SJCRH30 (cell line): ENCODE measurements at regions not wholly inside any gene's neighbourhood (a gene's known extent, or its start where the extent isn't known, plus 50 kb on each side); places are given as distances from the start of the nearest gene placed in this dataset.
A peak's percentile ranks its signal among the peaks of the same experiment; 100 is the strongest.
"Not testable (repeated sequence)": the region's sequence is repeated elsewhere in the genome, so short reads cannot be mapped to it uniquely, and the experiment has no call there.

Experiments
- DNase-seq, 2 experiments: peaks; one replicate each; pipeline ENCODE4 v3.0.0-alpha.2; 2015 to 2020
- H3K27ac ChIP-seq: fragments of 250-450 bp; sonication (Bioruptor Pico); 2 replicates; pipeline ENCODE4 v1.5.1; 2020; ENCODE audit warnings: mild to moderate bottlenecking, moderate library complexity
- H3K27me3 ChIP-seq: fragments of 250-450 bp; sonication (Bioruptor Pico); 2 replicates; pipeline ENCODE4 v1.5.1; 2020; ENCODE audit warnings: mild to moderate bottlenecking, moderate library complexity
- H3K36me3 ChIP-seq: fragments of 250-450 bp; sonication (Bioruptor Pico); 2 replicates; pipeline ENCODE4 v1.5.1; 2020; ENCODE audit warnings: mild to moderate bottlenecking, moderate library complexity
- H3K4me1 ChIP-seq: fragments of 250-450 bp; sonication (Bioruptor Pico); 2 replicates; pipeline ENCODE4 v1.5.1; 2020; ENCODE audit warnings: mild to moderate bottlenecking, moderate library complexity
- H3K4me3 ChIP-seq: fragments of 250-450 bp; sonication (Bioruptor Pico); 2 replicates; pipeline ENCODE4 v1.5.1; 2020; ENCODE audit warnings: mild to moderate bottlenecking, moderate library complexity
- H3K9me3 ChIP-seq: fragments of 250-450 bp; sonication (Bioruptor Pico); replicated peaks from 2 replicates; pipeline ENCODE4 v1.5.1; 2020; ENCODE audit warnings: mild to moderate bottlenecking, moderate library complexity

GRCh38 chr15:96867992-96868391, 537.5 kb downstream of the NR2F2 start:
- Histone ChIP-seq H3K27me3 (no peaks in the 10 kb centered on the region), H3K36me3 (no peaks in the 10 kb centered on the region), H3K4me3 (no peak overlapping the region), H3K27ac (no peak overlapping the region), H3K4me1 (no peaks in the 10 kb centered on the region), H3K9me3 (no peaks in the 10 kb centered on the region)
- DNase-seq = no peak

DNA sequence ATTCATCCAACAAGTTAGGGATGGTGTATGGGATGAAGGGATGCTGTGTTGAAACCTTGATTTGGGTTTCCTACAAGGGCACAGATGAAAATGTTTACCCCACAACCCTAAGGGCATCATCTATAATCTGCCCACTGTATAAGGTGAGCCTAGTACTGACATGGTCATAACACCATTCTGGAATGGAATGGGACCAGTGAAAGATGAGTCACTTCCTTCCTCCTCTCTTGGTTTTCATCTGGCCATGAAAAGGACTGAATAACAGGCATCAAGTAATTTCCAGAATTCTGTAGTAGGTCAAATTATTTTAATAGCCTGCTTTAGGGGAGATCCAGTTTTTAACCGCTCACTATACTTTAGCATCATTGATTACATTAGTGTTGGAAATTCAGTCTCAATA, 538.6 kb downstream of the NR2F2 start:
- no peak overlapping the region for H3K27ac ChIP-seq
- no peaks in the 10 kb centered on the region for H3K9me3 ChIP-seq
- no peak overlapping the region for H3K4me3 ChIP-seq
- no peaks in the 10 kb centered on the region for H3K36me3 ChIP-seq
- no peaks in the 10 kb centered on the region for H3K4me1 ChIP-seq
- no peak for DNase-seq
- no peaks in the 10 kb centered on the region for H3K27me3 ChIP-seq

DNA sequence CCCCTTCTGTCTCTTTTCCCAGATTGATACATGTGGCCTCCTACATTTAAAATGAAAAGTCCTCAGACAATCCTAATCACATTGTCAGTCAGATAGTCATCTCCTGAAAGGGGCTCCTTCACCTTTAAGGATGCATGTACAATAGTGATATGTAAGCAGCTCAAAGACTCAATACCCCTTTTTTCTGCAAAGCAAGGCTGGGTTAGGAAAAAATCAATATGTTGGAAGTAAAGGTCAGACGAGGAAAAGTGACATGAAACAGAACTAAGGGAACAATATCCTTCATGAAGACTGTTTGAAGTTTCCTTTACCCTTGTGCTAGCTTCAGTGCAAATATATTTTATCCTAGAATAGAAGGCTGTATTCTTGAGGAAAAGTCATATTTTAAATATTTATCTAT, 539.3 kb downstream of the NR2F2 start:
- no peak for DNase-seq
- Histone ChIP-seq H3K27me3 (no peaks in the 10 kb centered on the region), H3K4me1 (no peaks in the 10 kb centered on the region), H3K9me3 (no peaks in the 10 kb centered on the region), H3K4me3 (no peak overlapping the region), H3K27ac (no peak overlapping the region), H3K36me3 (no peaks in the 10 kb centered on the region)

DNA sequence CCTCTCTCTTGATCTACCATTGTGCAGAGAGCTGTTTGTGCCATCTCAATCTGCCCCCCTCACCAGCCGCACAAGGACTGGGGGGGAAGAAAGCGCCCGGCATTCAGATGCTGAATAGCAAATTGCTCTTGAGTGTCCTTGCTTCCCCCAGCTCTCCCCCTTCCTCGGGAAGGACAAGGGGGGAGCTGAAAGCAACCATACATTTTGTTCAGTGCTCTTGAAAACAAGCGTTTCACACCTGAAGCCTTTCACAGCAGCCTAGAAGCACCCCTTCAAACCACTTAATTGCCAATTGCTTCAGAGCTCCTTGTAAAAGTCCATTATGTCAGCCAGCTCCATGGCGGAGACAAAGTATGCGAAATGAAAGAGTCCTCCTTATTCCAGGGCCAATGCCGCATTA, 540.1 kb downstream of the NR2F2 start:
- H3K36me3 ChIP-seq = no peaks in the 10 kb centered on the region
- no peaks in the 10 kb centered on the region for H3K27me3 ChIP-seq
- no peaks in the 10 kb centered on the region for H3K9me3 ChIP-seq
- no peak overlapping the region for H3K27ac ChIP-seq
- no peak for DNase-seq
- H3K4me1 ChIP-seq = no peaks in the 10 kb centered on the region
- H3K4me3 ChIP-seq = no peak overlapping the region

GRCh38 chr15:96877442-96877841, 546.9 kb downstream of the NR2F2 start:
- DNase-seq, H3K4me1 ChIP-seq, H3K27me3 ChIP-seq, H3K36me3 ChIP-seq, H3K9me3 ChIP-seq, H3K4me3 ChIP-seq, H3K27ac ChIP-seq: not testable (repeated sequence)

DNA sequence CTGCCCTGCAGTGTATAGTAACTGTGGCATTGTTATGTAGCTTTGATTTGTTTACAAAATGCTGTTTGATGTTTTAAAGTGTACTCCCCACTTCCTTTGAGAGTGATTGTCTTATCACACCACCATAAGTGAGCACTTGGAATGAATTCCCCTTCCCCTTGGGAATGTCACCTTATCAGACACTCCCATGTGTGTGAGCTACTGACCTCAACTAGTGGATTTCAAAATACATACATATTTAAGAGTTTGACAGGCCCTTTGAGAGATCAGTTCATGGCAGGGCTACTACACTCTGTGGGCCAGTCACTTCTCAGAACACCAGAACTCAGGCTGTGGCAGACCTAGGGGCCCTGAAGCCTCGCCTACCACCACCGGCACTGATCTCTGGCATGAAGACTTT, 547.6 kb downstream of the NR2F2 start:
- Histone ChIP-seq H3K27me3 (no peaks in the 10 kb centered on the region), H3K4me1 (no peaks in the 10 kb centered on the region), H3K27ac (no peak overlapping the region), H3K4me3 (no peak overlapping the region), H3K36me3 (no peaks in the 10 kb centered on the region; the same call in 1 of the 2 replicates), H3K9me3 (no peaks in the 10 kb centered on the region)
- no peak for DNase-seq

DNA sequence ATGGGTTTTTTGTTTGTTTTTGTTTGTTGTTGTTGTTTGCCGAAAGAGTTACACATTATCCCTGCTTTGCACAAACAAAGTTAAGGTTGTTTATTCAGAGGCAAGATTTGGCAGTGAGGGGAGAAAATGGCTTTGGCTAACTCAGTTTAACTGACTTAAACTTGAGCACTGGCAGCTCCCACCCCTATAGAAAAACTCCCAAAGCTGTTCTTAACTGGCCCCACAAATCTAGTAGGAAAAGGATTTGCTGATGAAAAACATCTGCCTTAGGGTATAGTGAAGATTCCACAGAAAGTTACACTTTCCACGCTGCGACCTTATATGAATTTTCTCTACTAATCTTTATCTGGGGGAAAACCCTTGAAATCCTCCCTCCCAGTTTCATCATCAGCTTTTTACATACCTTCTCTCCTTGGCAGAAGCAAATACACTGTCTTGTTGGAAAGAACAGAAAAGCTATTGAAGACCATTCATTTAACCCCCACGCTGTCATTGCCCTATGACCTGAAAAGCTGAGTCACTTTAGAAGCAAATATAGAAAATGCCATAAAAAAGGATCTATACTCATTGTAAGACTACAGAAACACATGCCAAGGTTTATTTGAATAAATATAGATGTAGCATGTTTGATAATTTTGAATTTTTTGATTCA, 551.7 kb downstream of the NR2F2 start:
- Histone ChIP-seq H3K9me3 (no peaks in the 10 kb centered on the region), H3K27ac (no peak overlapping the region), H3K4me3 (no peak overlapping the region), H3K4me1 (no peaks in the 10 kb centered on the region), H3K27me3 (no peaks in the 10 kb centered on the region), H3K36me3 (no peaks in the 10 kb centered on the region; the same call in 1 of the 2 replicates)
- no peak for DNase-seq

DNA sequence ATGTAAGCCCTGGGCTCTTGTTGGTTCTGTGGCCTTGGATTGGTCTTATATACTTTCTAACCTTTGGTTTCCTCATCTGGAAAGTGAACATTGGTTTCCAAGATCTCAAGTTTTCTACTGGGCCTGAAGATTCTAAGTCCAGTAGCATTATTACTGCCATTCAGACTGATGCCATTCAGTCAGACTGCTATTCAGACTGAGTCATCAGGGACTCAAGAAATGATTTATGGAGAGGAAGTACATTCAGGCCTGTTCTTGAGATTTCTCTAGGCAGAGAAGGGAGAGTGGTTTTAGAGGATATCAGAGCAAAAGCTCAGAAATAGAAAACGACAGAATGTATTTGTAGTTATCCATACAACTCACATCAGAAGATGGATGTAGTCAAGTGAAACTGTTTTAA, 557.2 kb downstream of the NR2F2 start:
- no peaks in the 10 kb centered on the region for H3K27me3 ChIP-seq
- H3K9me3 ChIP-seq = no peaks in the 10 kb centered on the region
- H3K36me3 ChIP-seq = no peaks in the 10 kb centered on the region
- H3K4me1 ChIP-seq = no peaks in the 10 kb centered on the region
- no peak overlapping the region for H3K4me3 ChIP-seq
- DNase-seq = no peak
- no peak overlapping the region for H3K27ac ChIP-seq

GRCh38 chr15:96888764-96889163, 558.3 kb downstream of the NR2F2 start:
- Histone ChIP-seq H3K4me3 (no peak overlapping the region), H3K27me3 (no peaks in the 10 kb centered on the region), H3K9me3 (no peaks in the 10 kb centered on the region), H3K27ac (no peak overlapping the region), H3K4me1 (no peaks in the 10 kb centered on the region), H3K36me3 (no peaks in the 10 kb centered on the region)
- DNase-seq = no peak

- Histone ChIP-seq H3K9me3 (no peaks in the 10 kb centered on the region), H3K4me3 (no peak overlapping the region), H3K36me3 (no peaks in the 10 kb centered on the region), H3K27me3 (no peaks in the 10 kb centered on the region; the same call in 1 of the 2 replicates), H3K27ac (no peak overlapping the region), H3K4me1 (no peaks in the 10 kb centered on the region)
- no peak for DNase-seq
Observed at GRCh38 chr15:96889734-96890480, 559.4 kb downstream of the NR2F2 start.

- H3K27ac ChIP-seq = no peak overlapping the region
- H3K27me3 ChIP-seq = no peaks in the 10 kb centered on the region; the same call in 1 of the 2 replicates
- H3K4me3 ChIP-seq = no peak overlapping the region
- peak in 1 of 2 experiments; percentile 12 for DNase-seq
- H3K4me1 ChIP-seq = no peaks in the 10 kb centered on the region
- H3K9me3 ChIP-seq = no peaks in the 10 kb centered on the region
- no peaks in the 10 kb centered on the region for H3K36me3 ChIP-seq
Observed at GRCh38 chr15:96891046-96891445, 560.5 kb downstream of the NR2F2 start.

DNA sequence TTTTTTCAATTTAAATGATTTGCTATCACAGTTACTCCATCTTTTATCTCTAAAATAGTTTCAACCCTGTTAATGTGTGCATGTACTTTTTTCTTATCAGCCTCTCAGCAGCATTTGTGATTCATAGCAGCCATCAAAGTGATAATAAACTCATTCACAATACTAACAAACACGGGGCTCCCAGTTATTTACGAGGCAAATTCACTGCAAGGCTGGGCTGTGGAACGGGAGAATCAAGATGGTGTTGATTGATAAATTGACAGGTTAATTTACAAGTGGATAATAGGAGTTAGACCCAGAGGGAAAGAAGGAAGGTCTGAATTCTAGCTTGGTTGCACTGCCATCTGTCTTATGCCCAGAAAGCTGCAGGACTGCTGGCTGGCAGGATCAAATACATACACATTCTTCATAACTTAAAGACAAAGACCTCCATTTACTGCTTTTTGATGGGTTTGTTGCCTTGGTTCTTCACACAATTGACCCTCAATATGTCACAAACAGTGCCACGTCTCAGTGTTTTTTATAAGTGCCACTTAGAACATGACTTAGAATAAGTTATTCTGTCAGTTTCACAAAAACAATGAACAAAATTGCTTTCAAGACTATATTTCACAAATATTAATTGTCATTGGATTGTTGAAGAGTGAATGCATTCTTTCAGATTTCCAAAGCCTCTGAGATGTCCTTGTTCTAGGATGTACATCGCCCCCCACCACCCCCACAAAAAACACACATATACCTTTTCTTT, 562.8 kb downstream of the NR2F2 start:
- Histone ChIP-seq H3K4me3 (no peak overlapping the region), H3K9me3 (no peaks in the 10 kb centered on the region), H3K36me3 (no peaks in the 10 kb centered on the region), H3K4me1 (no peaks in the 10 kb centered on the region), H3K27ac (no peak overlapping the region), H3K27me3 (no peaks in the 10 kb centered on the region; the same call in 1 of the 2 replicates)
- DNase-seq = peak; percentile 8 to 49

DNA sequence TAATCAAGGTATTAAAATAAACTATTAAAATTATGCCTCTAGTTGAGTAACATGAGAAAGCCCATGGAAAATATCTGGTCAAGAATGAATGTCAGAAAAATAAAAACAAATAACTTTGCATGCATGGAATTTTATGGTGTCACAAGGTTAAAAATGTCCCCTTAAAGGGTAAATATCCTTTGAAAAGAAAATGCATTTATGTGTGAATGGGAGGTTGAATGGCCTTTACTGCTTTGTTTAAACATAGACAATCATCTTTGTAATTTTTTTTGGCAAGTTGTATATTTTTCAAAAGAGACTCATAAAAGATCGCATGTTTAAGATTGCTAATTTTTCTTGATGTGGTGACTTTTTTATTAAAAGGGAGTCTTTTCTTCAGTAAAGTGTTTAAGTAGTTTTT, 564.2 kb downstream of the NR2F2 start:
- Histone ChIP-seq H3K27me3 (no peaks in the 10 kb centered on the region; the same call in 1 of the 2 replicates), H3K36me3 (no peaks in the 10 kb centered on the region), H3K4me3 (no peak overlapping the region), H3K27ac (no peak overlapping the region), H3K9me3 (no peaks in the 10 kb centered on the region), H3K4me1 (no peaks in the 10 kb centered on the region)
- DNase-seq = no peak

DNA sequence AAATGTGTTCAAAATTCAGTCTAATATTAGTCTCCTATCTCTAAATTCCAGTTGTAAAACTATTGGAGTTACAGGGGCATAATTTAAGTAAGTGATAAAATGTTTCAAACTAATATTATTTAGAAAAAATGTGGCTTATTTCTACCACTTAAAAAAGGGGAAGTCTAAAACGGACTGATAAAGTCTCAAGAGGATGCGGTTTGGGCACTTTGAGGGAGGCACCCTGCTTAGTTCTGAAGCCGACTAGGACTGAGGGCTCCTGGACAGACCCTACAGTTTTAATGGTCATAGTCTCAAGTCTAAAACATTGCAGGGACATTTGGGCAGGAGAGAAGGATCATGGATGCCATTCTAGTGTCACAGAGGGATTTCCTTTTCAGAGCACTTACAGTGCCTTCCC, 566.3 kb downstream of the NR2F2 start:
- Histone ChIP-seq H3K27ac (no peak overlapping the region), H3K36me3 (no peaks in the 10 kb centered on the region), H3K27me3 (no peaks in the 10 kb centered on the region; the same call in 1 of the 2 replicates), H3K9me3 (no peaks in the 10 kb centered on the region), H3K4me1 (no peaks in the 10 kb centered on the region), H3K4me3 (no peak overlapping the region)
- no peak for DNase-seq

DNA sequence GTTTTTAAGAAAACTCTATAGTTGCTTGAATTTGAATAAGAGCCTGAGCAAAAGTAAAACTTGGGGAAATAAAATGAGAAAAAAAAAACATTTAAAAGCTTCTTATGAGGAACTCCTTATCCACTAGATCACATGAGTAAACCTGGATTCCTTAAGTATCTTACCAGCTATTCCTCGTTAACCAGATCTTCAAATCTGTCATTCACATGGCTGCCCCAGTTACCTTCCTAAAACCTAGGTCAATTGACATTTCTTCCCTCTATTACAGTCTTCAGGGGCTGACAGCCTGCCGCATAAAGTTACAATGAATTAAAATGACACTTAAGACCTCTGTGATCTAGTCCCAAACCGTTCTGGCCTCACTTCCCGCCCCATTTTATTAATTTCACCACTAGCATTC, 583.6 kb downstream of the NR2F2 start:
- Histone ChIP-seq H3K27ac (no peak overlapping the region), H3K27me3 (no peaks in the 10 kb centered on the region), H3K36me3 (no peaks in the 10 kb centered on the region), H3K9me3 (peaks cover 11% of the 10 kb centered on the region; the same call in 1 of the 2 replicates), H3K4me3 (no peak overlapping the region), H3K4me1 (no peaks in the 10 kb centered on the region)
- DNase-seq = no peak
